Tibial nerve (tissue), 4 donors: ENCODE measurements at regions not wholly inside any gene's neighbourhood (a gene's known extent, or its start where the extent isn't known, plus 50 kb on each side); places are given as distances from the start of the nearest gene placed in this dataset.

Experiments
- CTCF ChIP-seq, 5 experiments: fragments of 200-600 bp in 3 of 5; fragments of 450-650 bp in 2 of 5; sonication (generic) in 3 of 5; IDR thresholded peaks; one replicate each; pipeline ENCODE4 v1.5.1; 2016 to 2019; ENCODE audit warnings: antibody characterized with exemption in 5 of 5, mild to moderate bottlenecking in 3 of 5, moderate library complexity in 2 of 5
- EP300 ChIP-seq, 2 donors: sonication (generic); formaldehyde crosslinking; IDR thresholded peaks; one replicate each; pipeline ENCODE4 v1.6.1; 2017; ENCODE audit warnings: antibody characterized with exemption in 2 of 2, mild to moderate bottlenecking in 1 of 2

- TF ChIP-seq CTCF (IDR thresholded peaks at IDR 0.05) (no peak), EP300 (IDR thresholded peaks at IDR 0.05) (no peak)
These were observed 864.0 kb downstream of the LRRIQ3 start for GRCh38 chr1:73333847-73334503.
